Activated CD8-positive, alpha-beta T cell treated with anti-CD3 and anti-CD28 coated beads for 36 hours (primary cell): ENCODE measurements at regions not wholly inside any gene's neighbourhood (a gene's known extent, or its start where the extent isn't known, plus 50 kb on each side); places are given as distances from the start of the nearest gene placed in this dataset.

Source experiments
- ATAC-seq: fragments of 200-7000 bp; cut with Tn5 transposase; one replicate; pipeline ENCODE4 v1.10.0; 2021; ENCODE audit warnings: mild to moderate bottlenecking, moderate library complexity
- CTCF ChIA-PET: fragments of 350-600 bp; sonication (Branson Sonifier 250); formaldehyde crosslinking; loops from one replicate; lab custom pipeline; 2021; ENCODE audit warnings: antibody characterized with exemption; lab: Charles Lee
- POLR2A ChIA-PET: fragments of 350-600 bp; sonication (Branson Sonifier 250); formaldehyde crosslinking; loops from one replicate; lab custom pipeline; 2021; ENCODE audit warnings: antibody characterized with exemption; lab: Charles Lee
- DNase-seq: peaks from one replicate; pipeline ENCODE4 v3.0.0-alpha.2; 2020
- H3K27ac Mint-ChIP-seq: one replicate; pipeline ENCODE4 v1.8.0; 2021; ENCODE audit warnings: mild to moderate bottlenecking, mixed read lengths
- H3K27me3 Mint-ChIP-seq: one replicate; pipeline ENCODE4 v1.8.0; 2021; ENCODE audit warnings: mixed read lengths
- H3K36me3 Mint-ChIP-seq: one replicate; pipeline ENCODE4 v1.8.0; 2021; ENCODE audit warnings: low read depth, mixed read lengths
- H3K4me1 Mint-ChIP-seq: one replicate; pipeline ENCODE4 v1.8.0; 2021; ENCODE audit warnings: low read depth, mixed read lengths
- H3K4me3 Mint-ChIP-seq: one replicate; pipeline ENCODE4 v1.8.0; 2021; ENCODE audit warnings: mild to moderate bottlenecking, moderate library complexity, mixed read lengths
- H3K9me3 Mint-ChIP-seq: one replicate; pipeline ENCODE4 v1.8.0; 2021; ENCODE audit warnings: mixed read lengths
- CTCF ChIP-seq: fragments of 200-600 bp; IDR thresholded peaks from one replicate; pipeline ENCODE4 v1.8.0; 2022; ENCODE audit warnings: antibody characterized with exemption, mild to moderate bottlenecking
- intact Hi-C: fragments of 100-400 bp; cut with micrococcal nuclease; formaldehyde crosslinking; loops from one replicate; pipeline ENCODE4 v1.10.0; 2022

GRCh38 chr7:125563964-125564529 is 634.4 kb upstream of the POT1 start:
- no peak for TF ChIP-seq CTCF
- ATAC-seq (no peak), DNase-seq (no peak)
- POLR2A ChIA-PET: no interaction called here
- H3K4me3 Mint-ChIP-seq: no peak overlapping the region
- intact Hi-C loops: no loop called here
- H3K9me3 Mint-ChIP-seq: peaks cover 1% of the 10 kb centered on the region
- H3K27me3 Mint-ChIP-seq: no peaks in the 10 kb centered on the region
- no peak overlapping the region for H3K27ac Mint-ChIP-seq
- CTCF ChIA-PET: no interaction called here
- H3K4me1 Mint-ChIP-seq: no peaks in the 10 kb centered on the region
- no peaks in the 10 kb centered on the region for H3K36me3 Mint-ChIP-seq

- Mint-ChIP-seq H3K36me3 (no peaks in the 10 kb centered on the region), H3K4me3 (no peak overlapping the region), H3K27ac (no peak overlapping the region), H3K4me1 (no peaks in the 10 kb centered on the region), H3K9me3 (peaks cover under 1% of the 10 kb centered on the region), H3K27me3 (no peaks in the 10 kb centered on the region)
- intact Hi-C loops: no loop called here
- ChIA-PET CTCF (no interaction called here), POLR2A (no interaction called here)
- no peak for TF ChIP-seq CTCF
- DNase-seq: no peak
- ATAC-seq: no peak
Observed at GRCh38 chr7:125563557-125563956, 633.9 kb upstream of the POT1 start.

GRCh38 chr7:125561006-125561405 is 631.4 kb upstream of the POT1 start:
- no peaks in the 10 kb centered on the region for H3K36me3 Mint-ChIP-seq

GRCh38 chr7:125559921-125560320 is 630.3 kb upstream of the POT1 start:
- ChIA-PET POLR2A (no interaction called here), CTCF (no interaction called here)
- Mint-ChIP-seq H3K9me3 (peaks cover 3% of the 10 kb centered on the region), H3K27ac (no peak overlapping the region), H3K36me3 (no peaks in the 10 kb centered on the region), H3K4me3 (no peak overlapping the region), H3K4me1 (no peaks in the 10 kb centered on the region), H3K27me3 (no peaks in the 10 kb centered on the region)
- intact Hi-C loops: no loop called here
- no peak for TF ChIP-seq CTCF
- ATAC-seq (no peak), DNase-seq (no peak)

More at GRCh38 chr7:125561006-125561405, 631.4 kb upstream of the POT1 start:
- intact Hi-C loops: no loop called here
- ChIA-PET POLR2A (no interaction called here), CTCF (no interaction called here)
- H3K4me3 Mint-ChIP-seq: no peak overlapping the region
- no peak overlapping the region for H3K27ac Mint-ChIP-seq
- ATAC-seq (no peak), DNase-seq (no peak)
- TF ChIP-seq CTCF: no peak
- no peaks in the 10 kb centered on the region for H3K4me1 Mint-ChIP-seq
- no peaks in the 10 kb centered on the region for H3K9me3 Mint-ChIP-seq
- no peaks in the 10 kb centered on the region for H3K27me3 Mint-ChIP-seq

- H3K9me3 Mint-ChIP-seq: peaks cover 4% of the 10 kb centered on the region
- ATAC-seq (no peak), DNase-seq (no peak)
- ChIA-PET CTCF (no interaction called here), POLR2A (no interaction called here)
- H3K4me3 Mint-ChIP-seq: no peak overlapping the region
- H3K4me1 Mint-ChIP-seq: no peaks in the 10 kb centered on the region
- H3K36me3 Mint-ChIP-seq: no peaks in the 10 kb centered on the region
- intact Hi-C loops: no loop called here
- no peaks in the 10 kb centered on the region for H3K27me3 Mint-ChIP-seq
- no peak overlapping the region for H3K27ac Mint-ChIP-seq
- no peak for TF ChIP-seq CTCF
Observed at GRCh38 chr7:125555916-125556315, 626.3 kb upstream of the POT1 start.
